GM12878 (cell line): ENCODE measurements at regions not wholly inside any gene's neighbourhood (a gene's known extent, or its start where the extent isn't known, plus 50 kb on each side); places are given as distances from the start of the nearest gene placed in this dataset.

Experiments
- ATAC-seq: fragments of 200-7000 bp; cut with Tn5 transposase; 3 replicates; pipeline ENCODE4 v1.9.1; 2020; ENCODE audit warnings: mild to moderate bottlenecking, moderate library complexity
- BruUV-seq: library from RNA; stranded (reverse); fragments of 400-500 nt; replicated peaks from 2 replicates; lab custom pipeline; 2021; lab: Mats Ljungman, UMichigan
- CTCF ChIA-PET: fragments of 300-600 bp; sonication (Branson Sonifier 250); formaldehyde crosslinking; extraction: SDS; loops from one replicate; lab custom pipeline; 2021; ENCODE audit warnings: inconsistent platforms; lab: Yijun Ruan, JAX
- POLR2A ChIA-PET: fragments of 350-600 bp; formaldehyde crosslinking; extraction: SDS; loops from one replicate; lab custom pipeline; 2021; ENCODE audit warnings: inconsistent platforms; lab: Charles Lee
- RAD21 ChIA-PET: fragments of 300-600 bp; sonication (Branson Sonifier 250); formaldehyde crosslinking; loops from one replicate; lab custom pipeline; 2023; ENCODE audit warnings: antibody characterized with exemption; ENCODE audit not compliant: unreplicated experiment; lab: Charles Lee
- SMC1A ChIA-PET: fragments of 300-600 bp; sonication (Branson Sonifier 250); formaldehyde crosslinking; loops from one replicate; lab custom pipeline; 2023; ENCODE audit not compliant: unreplicated experiment, uncharacterized antibody; lab: Charles Lee
- DNase-seq: peaks from one replicate; pipeline ENCODE4 v3.0.0-alpha.2; 2011; ENCODE audit warnings: low read depth, low spot score
- FAIRE-seq: peaks from 3 replicates; lab custom pipeline; 2011; peaks lifted over from hg19 to GRCh38; lab: Jason Lieb, UNC
- H2AFZ ChIP-seq: 2 replicates; pipeline ENCODE4 v1.6.0; 2011; ENCODE audit warnings: low read depth, low read length, control low read depth; ENCODE audit not compliant: control insufficient read depth
- H3K27ac ChIP-seq: 2 replicates; pipeline ENCODE4 v1.5.1; 2011; ENCODE audit warnings: control low read depth; ENCODE audit not compliant: control insufficient read depth, insufficient read depth
- H3K27me3 ChIP-seq, 2 experiments: replicated peaks in 1 of 2; 2 replicates each; pipeline versions ENCODE4 v1.6.0 to v1.6.1; 2011; ENCODE audit warnings: low read length in 1 of 2; ENCODE audit not compliant: control insufficient read depth in 2 of 2, insufficient read depth in 2 of 2
- H3K36me3 ChIP-seq, 2 experiments: 2 replicates each; pipeline ENCODE4 v1.5.1; 2011; ENCODE audit warnings: low read length in 1 of 2; ENCODE audit not compliant: control insufficient read depth in 2 of 2, insufficient read depth in 2 of 2
- H3K4me1 ChIP-seq: 2 replicates; pipeline ENCODE4 v1.6.1; 2011; ENCODE audit warnings: mild to moderate bottlenecking, low read length, moderate library complexity, mixed read lengths; ENCODE audit not compliant: control insufficient read depth, insufficient read depth
- H3K4me2 ChIP-seq: 2 replicates; pipeline ENCODE4 v1.6.0; 2011; ENCODE audit warnings: control low read depth; ENCODE audit not compliant: control insufficient read depth, insufficient read depth
- H3K4me3 ChIP-seq: fragments of 200-600 bp; sonication (generic); 2 replicates; pipeline ENCODE4 v1.5.1; 2016
- H3K79me2 ChIP-seq: 2 replicates; pipeline ENCODE4 v1.6.0; 2011; ENCODE audit warnings: low read length; ENCODE audit not compliant: control insufficient read depth, insufficient read depth
- H3K9ac ChIP-seq: 2 replicates; pipeline ENCODE4 v1.8.0; 2011; ENCODE audit warnings: low read length, control low read depth, mixed read lengths; ENCODE audit not compliant: control insufficient read depth, insufficient read depth
- H3K9me3 ChIP-seq: replicated peaks from 3 replicates; pipeline ENCODE4 v1.5.1; 2011; ENCODE audit warnings: mild to moderate bottlenecking, low read length; ENCODE audit not compliant: control insufficient read depth, insufficient read depth
- H4K20me1 ChIP-seq: 2 replicates; pipeline ENCODE4 v1.6.0; 2011; ENCODE audit not compliant: control insufficient read depth, insufficient read depth
- ATF3 ChIP-seq: IDR thresholded peaks from 2 replicates; pipeline ENCODE4 v1.6.1; 2011; ENCODE audit warnings: low read depth, mild to moderate bottlenecking, low read length, moderate library complexity, borderline replicate concordance; ENCODE audit errors: extremely low read depth
- E4F1 ChIP-seq: fragments of 450-650 bp; IDR thresholded peaks from 2 replicates; pipeline ENCODE4 v1.6.1; 2018; ENCODE audit warnings: borderline replicate concordance, mild to moderate bottlenecking; ENCODE audit not compliant: partially characterized antibody
- PKNOX1 ChIP-seq: fragments of 450-650 bp; IDR thresholded peaks from 2 replicates; pipeline ENCODE4 v1.6.1; 2016; ENCODE audit warnings: mild to moderate bottlenecking
- SPI1 ChIP-seq: IDR thresholded peaks from 2 replicates; pipeline ENCODE4 v1.6.1; 2011; ENCODE audit warnings: low read depth, mild to moderate bottlenecking, low read length, moderate library complexity, borderline replicate concordance; ENCODE audit not compliant: insufficient read depth
- STAT1 ChIP-seq: fragments of 450-650 bp; conservative IDR thresholded peaks from 2 replicates; pipeline ENCODE4 v1.6.1; 2014; ENCODE audit warnings: antibody characterized with exemption, mild to moderate bottlenecking
- TCF7 ChIP-seq: IDR thresholded peaks from 2 replicates; pipeline ENCODE4 v1.6.1; 2014; ENCODE audit warnings: antibody characterized with exemption, borderline replicate concordance
- WGBS: methylation state at CpG from one replicate; pipeline ENCODE4 v1.1.6; 2016; ENCODE audit warnings: low lambda C conversion rate; ENCODE audit not compliant: insufficient replicate concordance, insufficient coverage; ENCODE audit errors: missing lambda C conversion rate; 5-methylcytosine and 5-hydroxymethylcytosine counted together
- in situ Hi-C: fragments of 300-500 bp; cut with MboI; formaldehyde crosslinking; loops from 9 replicates; pipeline ENCODE4 v1.14.3; 2018; ENCODE audit warnings: mixed read lengths
- intact Hi-C: fragments of 100-400 bp; cut with micrococcal nuclease; formaldehyde crosslinking; loops from one replicate; pipeline ENCODE4 v1.14.2; 2022; ENCODE audit not compliant: unreplicated experiment

- no peak for TF ChIP-seq E4F1
These were observed 1078.5 kb downstream of the TUSC7 start (continued) for GRCh38 chr3:117788061-117788460.

- H3K36me3 ChIP-seq, result no peaks in the 10 kb centered on the region
- POLR2A ChIA-PET, result no interaction called here
- FAIRE-seq, result no peak
- SMC1A ChIA-PET, result no interaction called here
- no peak for DNase-seq
- RAD21 ChIA-PET, result no interaction called here
- no peak overlapping the region for H3K9ac ChIP-seq
- H3K4me1 ChIP-seq, result no peaks in the 10 kb centered on the region
- no peaks in the 10 kb centered on the region for H3K9me3 ChIP-seq
- in situ Hi-C loops, result no loop called here
- no peaks in the 10 kb centered on the region for H3K27me3 ChIP-seq
- CTCF ChIA-PET, result interaction anchor here (0.7 kb wide), 1 partner anchor 681 kb away, joined by 3 read pairs; no protein-coding TSS in a partner anchor
- H3K79me2 ChIP-seq, result no peaks in the 10 kb centered on the region
- ATAC-seq, result no peak
- H3K4me3 ChIP-seq, result no peak overlapping the region
- H2AFZ ChIP-seq, result no peak overlapping the region
- H3K27ac ChIP-seq, result no peak overlapping the region
- intact Hi-C loops, result no loop called here
- 0% methylated on average over 3 of the region's 3 CpGs for WGBS
- H4K20me1 ChIP-seq, result no peaks in the 10 kb centered on the region
- TF ChIP-seq PKNOX1 (no peak), STAT1 (no peak), SPI1 (no peak), TCF7 (no peak), ATF3 (no peak)
- no TSS peak for BruUV-seq
- H3K4me2 ChIP-seq, result no peak overlapping the region
These were observed 1078.9 kb downstream of the TUSC7 start for GRCh38 chr3:117788506-117788905.
